Loucy (cell line): ENCODE measurements at regions not wholly inside any gene's neighbourhood (a gene's known extent, or its start where the extent isn't known, plus 50 kb on each side); places are given as distances from the start of the nearest gene placed in this dataset.

Experiments
- H2AFZ ChIP-seq: fragments of 200-600 bp; sonication (generic); 2 replicates; pipeline ENCODE4 v1.6.0; 2016; ENCODE audit warnings: antibody characterized with exemption, mild to moderate bottlenecking, low read length, moderate library complexity
- H3F3A ChIP-seq: fragments of 200-600 bp; 2 replicates; pipeline ENCODE4 v1.6.0; 2016; ENCODE audit warnings: antibody characterized with exemption, low read depth, mild to moderate bottlenecking
- H3K27me3 ChIP-seq: fragments of 200-600 bp; sonication (generic); 2 replicates; pipeline ENCODE4 v1.6.1; 2014; ENCODE audit warnings: low read length, mild to moderate bottlenecking; ENCODE audit not compliant: insufficient read depth, poor library complexity, severe bottlenecking
- H3K36me3 ChIP-seq: fragments of 200-600 bp; sonication (generic); 2 replicates; pipeline ENCODE4 v1.6.1; 2016; ENCODE audit warnings: low read length; ENCODE audit not compliant: insufficient read depth
- H3K4me1 ChIP-seq: fragments of 200-600 bp; sonication (generic); 2 replicates; pipeline ENCODE4 v1.5.1; 2014; ENCODE audit warnings: low read length, mild to moderate bottlenecking; ENCODE audit not compliant: insufficient read depth, poor library complexity, severe bottlenecking
- H3K4me2 ChIP-seq: fragments of 200-600 bp; sonication (generic); 2 replicates; pipeline ENCODE4 v1.6.0; 2014; ENCODE audit warnings: antibody characterized with exemption, low read length, low read depth, mild to moderate bottlenecking; ENCODE audit not compliant: poor library complexity, severe bottlenecking
- H3K4me3 ChIP-seq: fragments of 200-600 bp; sonication (generic); 2 replicates; pipeline ENCODE4 v1.5.1; 2014; ENCODE audit warnings: low read length, mild to moderate bottlenecking, mixed read lengths; ENCODE audit not compliant: poor library complexity, severe bottlenecking
- H3K79me2 ChIP-seq: fragments of 200-600 bp; sonication (generic); 2 replicates; pipeline ENCODE4 v1.6.1; 2014; ENCODE audit warnings: low read length; ENCODE audit not compliant: insufficient read depth
- H3K9ac ChIP-seq: fragments of 200-600 bp; sonication (generic); 2 replicates; pipeline ENCODE4 v1.6.0; 2014; ENCODE audit warnings: mild to moderate bottlenecking, low read depth, low read length, moderate library complexity; ENCODE audit not compliant: poor library complexity, severe bottlenecking
- H3K9me2 ChIP-seq: fragments of 200-600 bp; sonication (generic); replicated peaks from 2 replicates; pipeline ENCODE4 v1.6.1; 2016; ENCODE audit warnings: low read depth, low read length, mixed read lengths
- H3K9me3 ChIP-seq: fragments of 200-600 bp; sonication (generic); 2 replicates; pipeline ENCODE4 v1.6.1; 2014; ENCODE audit warnings: mild to moderate bottlenecking, antibody characterized with exemption, low read length, low read depth; ENCODE audit not compliant: insufficient read depth
- H4K20me1 ChIP-seq: fragments of 200-600 bp; sonication (generic); 2 replicates; pipeline ENCODE4 v1.6.0; 2014; ENCODE audit warnings: antibody characterized with exemption, low read length, mild to moderate bottlenecking; ENCODE audit not compliant: insufficient read depth, poor library complexity, severe bottlenecking
- CTCF ChIP-seq: fragments of 200-600 bp; sonication (generic); conservative IDR thresholded peaks from 2 replicates; pipeline ENCODE4 v1.5.1; 2014; ENCODE audit warnings: mild to moderate bottlenecking, antibody characterized with exemption, low read length
- EZH2phosphoT487 ChIP-seq: fragments of 200-600 bp; IDR thresholded peaks from 2 replicates; pipeline ENCODE4 v1.6.1; 2018; ENCODE audit warnings: antibody characterized with exemption, mild to moderate bottlenecking, moderate library complexity, borderline replicate concordance

GRCh38 chr11:70555078-70555477 is 156.7 kb downstream of the CTTN start:
- Histone ChIP-seq H3K4me2 (no peak overlapping the region), H3K9ac (no peak overlapping the region), H3K9me3 (peaks cover 10% of the 10 kb centered on the region; the same call in 1 of the 2 replicates), H3K36me3 (no peaks in the 10 kb centered on the region), H2AFZ (no peak overlapping the region), H3K9me2 (no peaks in the 10 kb centered on the region), H3K27me3 (no peaks in the 10 kb centered on the region), H3F3A (no peaks in the 10 kb centered on the region), H3K79me2 (no peaks in the 10 kb centered on the region), H4K20me1 (no peaks in the 10 kb centered on the region), H3K4me3 (no peak overlapping the region), H3K4me1 (no peaks in the 10 kb centered on the region)
- TF ChIP-seq EZH2phosphoT487 = no peak
- TF ChIP-seq CTCF = no peak

DNA sequence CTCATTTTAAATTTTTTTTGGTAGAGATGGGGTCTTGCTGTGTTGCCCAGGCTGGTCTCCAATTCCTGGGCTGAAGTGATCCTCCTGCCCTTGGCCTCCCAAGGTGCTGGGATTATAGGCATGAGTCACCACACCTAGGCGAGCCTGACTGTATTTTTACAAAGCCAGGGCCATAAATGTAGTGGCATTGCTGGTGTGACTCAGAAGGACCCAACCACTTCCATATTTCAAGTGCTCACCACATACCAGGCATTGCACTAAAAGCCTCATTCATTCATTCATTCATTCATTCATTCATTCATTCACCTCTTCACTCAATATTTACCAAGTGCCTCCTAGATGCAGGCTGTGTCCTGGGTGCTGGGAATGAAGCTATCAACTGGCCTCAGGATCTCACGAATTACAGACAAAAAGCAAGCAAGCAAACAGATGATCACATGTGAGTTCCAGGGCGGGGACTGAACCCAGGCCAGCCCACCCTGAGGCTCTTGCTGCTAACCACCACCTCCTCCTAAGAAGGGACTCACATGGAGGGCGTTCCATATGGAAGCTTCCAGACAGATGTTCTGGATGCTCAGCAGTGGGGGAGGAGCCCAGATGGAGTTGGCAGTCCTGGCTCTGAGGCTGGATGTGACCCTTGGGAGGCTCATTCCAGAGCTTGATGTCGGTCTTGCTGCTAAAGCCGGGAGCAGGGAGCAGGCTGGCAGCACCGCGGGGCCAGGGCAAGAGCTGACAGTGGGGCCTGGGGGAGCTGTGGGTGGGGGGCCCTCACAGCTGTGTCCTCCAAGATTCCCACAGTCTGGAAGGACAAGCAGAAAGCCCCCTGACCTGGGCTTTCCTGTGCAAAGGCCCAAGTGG is 158.8 kb downstream of the CTTN start:
- no peak overlapping the region for H2AFZ ChIP-seq
- no peak overlapping the region for H3K9ac ChIP-seq
- H3K4me3 ChIP-seq = no peak overlapping the region
- H3K79me2 ChIP-seq = no peaks in the 10 kb centered on the region
- H3K9me2 ChIP-seq = no peaks in the 10 kb centered on the region
- H3K9me3 ChIP-seq = peaks cover 8% of the 10 kb centered on the region; the same call in 1 of the 2 replicates
- H3K4me2 ChIP-seq = no peak overlapping the region
- TF ChIP-seq CTCF (no peak), EZH2phosphoT487 (no peak)
- no peaks in the 10 kb centered on the region for H3K36me3 ChIP-seq
- no peaks in the 10 kb centered on the region for H3K27me3 ChIP-seq
- no peaks in the 10 kb centered on the region for H3K4me1 ChIP-seq
- no peaks in the 10 kb centered on the region for H3F3A ChIP-seq
- no peaks in the 10 kb centered on the region for H4K20me1 ChIP-seq

DNA sequence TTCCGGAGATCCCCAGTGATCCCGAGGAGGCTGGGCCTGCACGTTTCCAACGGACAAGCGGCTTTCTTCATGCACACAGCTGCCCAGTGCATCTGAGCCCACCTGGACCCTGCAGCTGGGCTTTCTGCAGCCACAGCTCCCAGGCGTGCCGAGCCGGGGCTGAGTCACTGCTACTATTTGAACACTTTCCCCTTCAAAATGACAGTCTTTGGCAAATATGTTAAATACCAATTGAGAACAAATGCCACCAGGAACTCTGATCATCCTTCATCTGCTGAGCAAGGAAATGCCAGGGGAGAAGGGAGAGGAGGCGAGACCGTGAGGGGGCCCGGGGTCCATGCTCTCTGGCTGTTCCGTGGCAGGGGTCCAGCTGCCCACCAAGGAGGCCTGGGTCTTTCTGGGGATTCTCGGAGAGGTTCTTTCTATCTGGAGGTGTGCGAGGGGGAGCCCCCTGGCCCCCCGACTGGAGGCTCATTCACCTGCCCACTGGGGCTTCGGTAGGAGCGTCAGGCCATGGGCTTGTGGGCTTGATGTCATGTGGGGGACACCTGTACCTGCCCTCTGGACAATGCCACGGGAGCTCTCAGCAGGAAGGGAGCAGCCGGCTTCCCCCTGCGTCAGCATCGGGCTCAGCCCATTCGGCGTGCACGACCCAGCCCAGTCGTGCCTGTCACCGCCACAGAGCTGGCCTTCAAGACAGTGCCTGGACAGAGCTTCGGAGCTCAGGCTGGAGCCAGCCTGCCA is 159.6 kb downstream of the CTTN start:
- no peak overlapping the region for H3K4me2 ChIP-seq
- H3K36me3 ChIP-seq = no peaks in the 10 kb centered on the region
- H3K9ac ChIP-seq = no peak overlapping the region
- no peaks in the 10 kb centered on the region for H3K4me1 ChIP-seq
- no peaks in the 10 kb centered on the region for H3K79me2 ChIP-seq
- H4K20me1 ChIP-seq = no peaks in the 10 kb centered on the region
- H3K27me3 ChIP-seq = no peaks in the 10 kb centered on the region
- H3K4me3 ChIP-seq = no peak overlapping the region
- no peaks in the 10 kb centered on the region for H3K9me2 ChIP-seq
- H2AFZ ChIP-seq = no peak overlapping the region
- H3K9me3 ChIP-seq = peaks cover 12% of the 10 kb centered on the region; the same call in 1 of the 2 replicates
- no peak for TF ChIP-seq EZH2phosphoT487
- no peak for TF ChIP-seq CTCF
- H3F3A ChIP-seq = no peaks in the 10 kb centered on the region
